ACC112 (cell line): ENCODE measurements at regions not wholly inside any gene's neighbourhood (a gene's known extent, or its start where the extent isn't known, plus 50 kb on each side); places are given as distances from the start of the nearest gene placed in this dataset.
A peak's percentile ranks its signal among the peaks of the same experiment; 100 is the strongest.
"Not testable (repeated sequence)": the region's sequence is repeated elsewhere in the genome, so short reads cannot be mapped to it uniquely, and the experiment has no call there.

Source experiments
- H2AFZ ChIP-seq: fragments of 200-600 bp; sonication (generic); one replicate; pipeline ENCODE4 v1.6.0; 2017; ENCODE audit warnings: antibody characterized with exemption, low read length; ENCODE audit not compliant: unreplicated experiment
- H3K27ac ChIP-seq: fragments of 200-600 bp; sonication (generic); 2 replicates; pipeline ENCODE4 v1.5.1; 2014; ENCODE audit warnings: low read depth, mild to moderate bottlenecking, antibody characterized with exemption, low read length, moderate library complexity
- H3K27me3 ChIP-seq: fragments of 200-600 bp; sonication (generic); 2 replicates; pipeline ENCODE4 v1.6.1; 2014; ENCODE audit warnings: mild to moderate bottlenecking, antibody characterized with exemption, low read length, moderate library complexity, mixed read lengths; ENCODE audit not compliant: insufficient read depth
- H3K36me3 ChIP-seq: fragments of 200-600 bp; sonication (generic); 2 replicates; pipeline ENCODE4 v1.6.1; 2016; ENCODE audit warnings: mild to moderate bottlenecking, antibody characterized with exemption, low read length, moderate library complexity, mixed read lengths; ENCODE audit not compliant: insufficient read depth
- H3K4me1 ChIP-seq: fragments of 200-600 bp; sonication (generic); one replicate; pipeline ENCODE4 v1.6.1; 2016; ENCODE audit warnings: low read length, mixed read lengths; ENCODE audit not compliant: insufficient read depth, unreplicated experiment, control insufficient read depth
- H3K4me3 ChIP-seq: fragments of 200-600 bp; sonication (generic); 2 replicates; pipeline ENCODE4 v1.5.1; 2014; ENCODE audit warnings: mild to moderate bottlenecking, low read depth, low read length
- H3K79me2 ChIP-seq: fragments of 200-600 bp; sonication (generic); one replicate; pipeline ENCODE4 v1.6.0; 2016; ENCODE audit warnings: low read length; ENCODE audit not compliant: control insufficient read depth, unreplicated experiment, insufficient read depth

DNA sequence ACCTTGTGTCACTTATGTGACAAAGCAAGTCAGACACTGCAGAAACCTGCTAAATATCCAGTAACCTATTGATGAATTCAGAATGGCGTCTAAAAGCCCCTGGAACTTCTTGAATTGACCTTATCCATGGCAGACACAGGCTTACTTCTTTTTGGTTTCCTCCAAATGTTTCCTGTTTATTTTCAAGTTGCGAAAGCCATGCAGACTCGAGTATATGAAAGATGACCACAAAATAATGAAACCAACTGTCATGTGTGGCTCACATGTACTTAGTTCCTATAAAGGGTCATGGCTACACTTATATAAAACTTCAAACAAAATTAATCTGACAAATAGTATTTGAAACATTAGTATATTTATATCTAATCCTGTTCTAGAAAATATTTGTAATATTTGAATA is 113.1 kb upstream of the FNDC3A start:
- H3K36me3 ChIP-seq = no peaks in the 10 kb centered on the region
- H3K4me1 ChIP-seq = no peaks in the 10 kb centered on the region
- H3K4me3 ChIP-seq = no peak overlapping the region
- H2AFZ ChIP-seq = no peak overlapping the region
- H3K79me2 ChIP-seq = no peaks in the 10 kb centered on the region
- H3K27ac ChIP-seq = no peak overlapping the region
- no peaks in the 10 kb centered on the region for H3K27me3 ChIP-seq

DNA sequence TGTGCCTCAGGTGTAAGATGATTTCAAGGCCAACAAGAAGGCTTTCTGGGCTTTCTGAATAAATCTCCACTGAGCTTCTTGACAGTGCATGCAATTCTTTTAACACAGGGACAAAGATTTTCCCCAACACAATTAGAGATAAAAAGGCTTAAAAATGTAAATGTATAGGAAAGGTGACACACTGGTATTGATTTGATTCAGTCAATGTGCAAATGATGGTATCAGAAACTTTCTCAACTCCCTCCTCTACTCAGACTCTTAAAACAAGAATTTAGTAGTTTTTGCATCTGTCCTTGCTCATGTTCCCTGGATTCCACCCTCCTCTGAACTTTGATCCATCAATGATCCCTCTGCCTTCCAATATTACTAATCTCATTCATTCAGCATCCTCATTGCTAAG is 111.6 kb upstream of the FNDC3A start:
- no peaks in the 10 kb centered on the region for H3K79me2 ChIP-seq
- no peaks in the 10 kb centered on the region for H3K27me3 ChIP-seq
- no peak overlapping the region for H3K27ac ChIP-seq
- no peak overlapping the region for H2AFZ ChIP-seq
- no peak overlapping the region for H3K4me3 ChIP-seq
- H3K36me3 ChIP-seq = no peaks in the 10 kb centered on the region
- no peaks in the 10 kb centered on the region for H3K4me1 ChIP-seq

DNA sequence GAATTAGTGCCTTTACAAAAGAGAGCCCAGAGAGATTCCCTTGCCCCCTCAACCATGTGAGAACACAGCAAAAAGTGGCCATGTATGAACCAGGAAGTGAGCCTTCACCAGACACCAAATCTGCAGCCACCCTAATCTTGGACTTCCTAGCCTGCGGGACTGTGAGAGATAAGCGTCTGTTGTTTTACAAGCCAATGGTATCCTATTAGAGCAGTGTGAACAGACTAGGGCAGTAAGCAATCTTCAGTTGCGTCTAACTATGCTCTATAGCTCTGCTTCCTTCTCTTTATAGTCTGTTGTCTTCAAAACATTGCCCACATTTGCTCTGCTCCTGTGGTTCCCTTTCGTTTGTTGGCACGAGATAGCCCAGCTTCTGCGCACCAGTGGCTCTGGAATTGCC is 109.5 kb upstream of the FNDC3A start:
- H3K4me3 ChIP-seq = no peak overlapping the region
- H3K79me2 ChIP-seq = no peaks in the 10 kb centered on the region
- H3K27me3 ChIP-seq = no peaks in the 10 kb centered on the region
- H2AFZ ChIP-seq = no peak overlapping the region
- H3K4me1 ChIP-seq = no peaks in the 10 kb centered on the region
- no peaks in the 10 kb centered on the region for H3K36me3 ChIP-seq
- no peak overlapping the region for H3K27ac ChIP-seq

DNA sequence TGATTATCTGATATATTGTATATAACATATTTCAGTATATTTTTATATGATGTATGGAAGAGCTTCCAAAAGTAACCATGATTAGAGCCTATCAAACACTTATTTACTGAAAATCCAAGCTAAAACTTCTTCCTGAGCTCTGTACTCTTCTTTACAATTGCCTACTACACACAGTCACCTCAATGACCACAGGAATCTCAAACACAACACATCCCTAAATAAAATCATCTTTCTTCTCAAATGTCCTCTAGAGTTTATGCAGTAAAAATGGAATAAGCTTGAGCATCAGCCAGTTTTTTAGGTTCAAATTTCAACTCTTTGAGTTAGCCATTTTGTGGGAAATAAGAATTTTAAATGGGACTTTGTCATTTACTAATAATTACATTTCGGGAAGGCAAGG is 102.6 kb upstream of the FNDC3A start:
- no peaks in the 10 kb centered on the region for H3K27me3 ChIP-seq
- H3K4me3 ChIP-seq = no peak overlapping the region
- H3K79me2 ChIP-seq = no peaks in the 10 kb centered on the region
- no peaks in the 10 kb centered on the region for H3K36me3 ChIP-seq
- H3K27ac ChIP-seq = no peak overlapping the region
- H3K4me1 ChIP-seq = no peaks in the 10 kb centered on the region
- H2AFZ ChIP-seq = no peak overlapping the region

DNA sequence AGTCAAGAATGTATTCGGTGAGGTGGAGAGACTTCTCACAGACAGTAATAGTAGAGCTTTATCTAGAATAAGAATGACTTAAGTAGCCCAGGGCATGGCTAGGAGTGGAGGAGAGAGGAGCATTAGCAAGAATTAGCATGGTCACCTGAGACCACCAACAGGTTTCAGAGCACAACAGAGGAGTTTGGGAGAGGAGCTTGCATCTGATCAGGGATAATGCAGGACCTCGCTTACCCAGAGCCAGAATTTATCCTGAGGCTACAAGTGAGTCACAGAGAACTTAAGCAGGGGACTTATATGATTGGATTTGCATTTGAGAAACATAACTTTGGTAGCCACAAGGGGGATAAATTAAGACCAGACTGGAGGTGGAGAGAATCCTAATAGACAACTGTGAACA is 102.1 kb upstream of the FNDC3A start:
- Histone ChIP-seq H3K27me3 (no peaks in the 10 kb centered on the region), H2AFZ (no peak overlapping the region), H3K36me3 (no peaks in the 10 kb centered on the region), H3K79me2 (no peaks in the 10 kb centered on the region), H3K4me1 (no peaks in the 10 kb centered on the region), H3K4me3 (no peak overlapping the region), H3K27ac (no peak overlapping the region)

DNA sequence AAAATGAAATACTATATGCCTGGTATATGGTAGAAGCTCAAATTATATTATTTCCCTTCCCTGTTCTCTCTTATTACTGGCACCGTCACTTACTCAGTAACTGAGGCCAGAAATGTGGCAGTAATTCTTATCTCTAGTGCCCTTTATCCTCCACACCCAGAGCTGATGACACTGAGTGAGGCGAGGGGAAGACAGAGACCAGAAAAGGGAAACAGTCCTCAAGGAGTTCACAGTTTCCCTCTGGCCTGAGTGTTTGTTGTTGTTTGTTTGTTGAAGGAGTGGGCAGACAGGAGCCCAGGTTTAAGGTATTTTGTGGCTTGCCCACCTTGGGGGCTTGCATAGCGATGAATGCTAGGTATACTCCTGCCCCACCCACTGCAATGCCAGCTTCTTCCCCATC is 101.5 kb upstream of the FNDC3A start:
- Histone ChIP-seq H3K27me3 (no peaks in the 10 kb centered on the region), H2AFZ (no peak overlapping the region), H3K4me1 (peaks cover under 1% of the 10 kb centered on the region), H3K79me2 (no peaks in the 10 kb centered on the region), H3K4me3 (no peak overlapping the region), H3K27ac (no peak overlapping the region), H3K36me3 (no peaks in the 10 kb centered on the region)

DNA sequence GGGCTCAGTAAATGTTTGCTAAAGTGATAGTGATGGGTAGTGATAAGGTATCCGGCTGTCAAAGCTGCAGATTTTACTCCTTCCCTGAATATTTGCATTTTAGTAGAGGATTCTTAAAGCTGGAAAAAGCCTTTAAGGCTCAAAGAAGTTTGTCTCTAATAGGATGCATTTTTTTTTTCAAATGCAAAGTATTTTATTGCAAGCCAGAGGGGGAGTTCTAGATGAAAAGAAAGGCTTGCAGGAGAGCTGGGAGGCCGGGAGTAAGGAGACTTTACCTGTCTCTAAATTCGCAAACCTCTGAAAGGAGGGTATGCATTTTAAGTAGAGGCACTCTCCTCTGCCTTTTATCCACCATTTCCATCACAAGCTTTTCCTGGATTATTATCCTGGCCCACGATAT is 100.7 kb upstream of the FNDC3A start:
- Histone ChIP-seq H3K36me3 (no peaks in the 10 kb centered on the region), H3K4me1 (peaks cover 6% of the 10 kb centered on the region), H3K27me3 (no peaks in the 10 kb centered on the region), H3K27ac (no peak overlapping the region), H3K79me2 (no peaks in the 10 kb centered on the region), H2AFZ (no peak overlapping the region), H3K4me3 (no peak overlapping the region)

DNA sequence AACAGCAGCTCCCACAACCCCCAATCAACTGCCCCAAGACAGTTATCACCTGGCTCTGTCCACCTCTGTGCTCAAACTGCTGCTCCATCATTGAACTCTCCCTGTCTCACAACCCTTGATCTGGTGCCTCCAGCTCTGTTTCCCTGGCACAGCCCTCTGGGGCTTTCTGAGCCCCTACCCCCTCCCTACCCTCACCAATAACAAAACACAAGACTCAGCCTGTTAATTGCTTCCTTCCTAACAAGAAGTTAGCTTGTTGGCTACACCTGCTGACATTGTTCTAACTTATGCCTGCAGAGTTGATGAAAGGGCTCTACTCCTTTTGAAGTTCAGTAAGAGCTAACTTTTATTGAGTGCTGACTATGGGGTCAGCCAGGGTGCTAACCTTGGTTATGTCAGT is 99.4 kb upstream of the FNDC3A start:
- no peaks in the 10 kb centered on the region for H3K27me3 ChIP-seq
- H3K79me2 ChIP-seq = no peaks in the 10 kb centered on the region
- peaks cover 6% of the 10 kb centered on the region for H3K4me1 ChIP-seq
- H2AFZ ChIP-seq = no peak overlapping the region
- H3K4me3 ChIP-seq = no peak overlapping the region
- no peak overlapping the region for H3K27ac ChIP-seq
- no peaks in the 10 kb centered on the region for H3K36me3 ChIP-seq

DNA sequence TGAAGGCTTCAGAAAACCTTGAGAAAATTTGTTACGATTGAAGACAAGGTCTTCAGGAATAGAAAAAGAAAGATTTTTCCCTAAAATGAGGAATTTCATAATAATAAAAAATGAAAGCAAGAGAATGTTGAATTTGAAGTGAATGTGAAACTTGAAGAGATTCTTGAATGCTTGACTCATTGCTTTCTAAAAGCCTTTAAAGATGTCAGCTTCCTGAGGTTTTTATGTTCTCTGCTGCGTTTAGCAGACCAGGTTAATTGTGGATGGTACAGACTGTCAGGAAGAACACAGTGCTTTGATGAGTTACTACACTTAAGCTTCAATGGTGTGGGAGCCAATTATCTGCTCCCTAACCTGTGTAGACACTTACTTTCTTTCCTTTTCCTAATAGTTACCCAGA is 96.3 kb upstream of the FNDC3A start:
- Histone ChIP-seq H3K4me3 (no peak overlapping the region), H3K27me3 (no peaks in the 10 kb centered on the region), H3K4me1 (peaks cover 8% of the 10 kb centered on the region), H2AFZ (no peak overlapping the region), H3K27ac (no peak overlapping the region), H3K36me3 (no peaks in the 10 kb centered on the region), H3K79me2 (no peaks in the 10 kb centered on the region)

DNA sequence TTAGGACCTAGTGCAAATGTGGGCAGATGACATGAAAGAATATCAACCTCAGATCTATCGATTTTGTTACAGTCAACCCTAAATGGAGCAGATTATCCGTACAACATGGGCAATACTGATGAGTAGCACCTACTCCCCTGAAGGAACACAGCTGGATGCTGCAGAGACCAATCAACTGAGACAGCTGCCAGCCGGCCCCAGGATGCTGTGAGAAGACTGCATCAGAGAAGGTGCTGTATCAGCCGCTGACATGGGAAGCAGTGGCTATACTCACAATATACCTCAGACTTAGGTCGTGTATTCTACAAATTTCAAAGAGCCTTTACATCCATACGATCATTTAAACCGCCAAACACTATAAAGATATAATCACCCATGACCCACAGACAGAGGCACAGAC is 95.9 kb upstream of the FNDC3A start:
- Histone ChIP-seq H3K4me3 (no peak overlapping the region), H3K79me2 (no peaks in the 10 kb centered on the region), H2AFZ (no peak overlapping the region), H3K27ac (no peak overlapping the region), H3K4me1 (peaks cover 10% of the 10 kb centered on the region), H3K27me3 (no peaks in the 10 kb centered on the region), H3K36me3 (no peaks in the 10 kb centered on the region)

DNA sequence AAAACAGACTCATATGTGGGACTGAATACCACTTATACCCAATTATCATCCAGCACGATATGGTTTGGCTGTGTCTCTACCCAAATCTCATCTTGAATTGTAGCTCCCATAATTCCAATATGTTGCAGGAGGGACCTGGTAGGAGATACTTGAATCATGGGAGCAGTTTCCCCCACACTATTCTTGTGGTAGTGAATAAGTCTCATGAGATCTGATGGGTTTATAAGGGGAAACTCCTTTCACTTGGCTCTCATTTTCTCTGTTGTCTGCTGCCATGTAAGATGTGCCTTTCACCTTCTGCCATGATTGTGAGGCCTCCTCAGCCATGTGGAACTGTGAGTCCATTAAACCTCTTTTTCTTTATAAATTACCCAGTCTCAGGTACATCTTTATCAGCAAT is 91.9 kb upstream of the FNDC3A start:
- not testable (repeated sequence) for H3K79me2 ChIP-seq, H3K27me3 ChIP-seq, H3K36me3 ChIP-seq, H2AFZ ChIP-seq, H3K4me1 ChIP-seq, H3K4me3 ChIP-seq
- H3K27ac ChIP-seq = peak overlapping the region; percentile 53; the same call in 1 of the 2 replicates

DNA sequence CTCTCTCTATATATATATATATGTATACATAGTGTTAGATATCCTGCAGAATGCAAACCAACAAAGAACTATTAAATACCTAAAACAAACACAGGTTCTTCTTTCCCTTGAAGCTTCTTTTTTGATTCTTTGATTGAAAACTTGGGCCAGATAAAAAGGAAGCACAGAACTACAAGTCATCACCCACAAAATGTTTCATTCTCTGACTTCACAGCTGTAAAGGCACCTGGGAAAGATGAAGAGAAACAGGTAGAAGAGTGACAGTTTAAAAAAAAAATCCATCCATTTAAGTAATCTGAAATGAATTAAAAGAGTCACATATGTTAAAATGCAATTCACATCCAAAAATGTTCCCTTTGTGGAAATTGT is 90.7 kb upstream of the FNDC3A start:
- no peak overlapping the region for H2AFZ ChIP-seq

More for the DNA sequence above, 90.7 kb upstream of the FNDC3A start:
- H3K36me3 ChIP-seq = no peaks in the 10 kb centered on the region
- H3K27ac ChIP-seq = no peak overlapping the region
- no peaks in the 10 kb centered on the region for H3K79me2 ChIP-seq
- peaks cover 4% of the 10 kb centered on the region for H3K4me1 ChIP-seq
- no peaks in the 10 kb centered on the region for H3K27me3 ChIP-seq
- no peak overlapping the region for H3K4me3 ChIP-seq
